ENCODE measurements at regions not wholly inside any gene's neighbourhood (a gene's known extent, or its start where the extent isn't known, plus 50 kb on each side); places are given as distances from the start of the nearest gene placed in this dataset.

DNA sequence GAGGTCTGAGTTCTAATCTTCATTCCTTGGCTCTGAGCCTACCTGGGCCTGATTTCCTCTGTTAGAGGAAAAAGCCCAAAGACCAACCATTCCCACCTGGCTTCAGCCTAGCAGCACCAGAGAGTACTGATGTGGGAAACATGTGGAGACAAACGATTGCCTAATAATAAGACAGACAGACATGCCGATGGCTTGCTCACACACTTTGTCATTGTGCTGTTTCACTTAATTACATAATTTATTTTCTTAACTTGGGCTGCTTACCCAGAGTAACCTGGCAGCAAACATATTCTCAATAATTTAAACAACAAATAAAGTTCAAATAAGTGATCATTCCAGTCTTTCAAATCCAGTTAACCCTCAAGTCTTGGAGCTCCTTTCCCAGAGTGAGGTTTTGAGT lies 83.4 kb downstream of the MAF start:
- no peak overlapping the region for H3K4me3 Mint-ChIP-seq
- H3K9me3 Mint-ChIP-seq: no peaks in the 10 kb centered on the region
- TF ChIP-seq, protein P1, sequence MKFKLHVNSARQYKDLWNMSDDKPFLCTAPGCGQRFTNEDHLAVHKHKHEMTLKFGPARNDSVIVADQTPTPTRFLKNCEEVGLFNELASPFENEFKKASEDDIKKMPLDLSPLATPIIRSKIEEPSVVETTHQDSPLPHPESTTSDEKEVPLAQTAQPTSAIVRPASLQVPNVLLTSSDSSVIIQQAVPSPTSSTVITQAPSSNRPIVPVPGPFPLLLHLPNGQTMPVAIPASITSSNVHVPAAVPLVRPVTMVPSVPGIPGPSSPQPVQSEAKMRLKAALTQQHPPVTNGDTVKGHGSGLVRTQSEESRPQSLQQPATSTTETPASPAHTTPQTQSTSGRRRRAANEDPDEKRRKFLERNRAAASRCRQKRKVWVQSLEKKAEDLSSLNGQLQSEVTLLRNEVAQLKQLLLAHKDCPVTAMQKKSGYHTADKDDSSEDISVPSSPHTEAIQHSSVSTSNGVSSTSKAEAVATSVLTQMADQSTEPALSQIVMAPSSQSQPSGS (CRISPR knock-in tag; IDR thresholded peaks at IDR 0.05; ENCODE audit: borderline replicate concordance, low read depth): no peak
- no peak for TF ChIP-seq FOXP1 (CRISPR knock-in tag; IDR thresholded peaks at IDR 0.05; ENCODE audit: borderline replicate concordance)
- no peak for TF ChIP-seq ETV6 (CRISPR knock-in tag; IDR thresholded peaks at IDR 0.05)
- no peak for TF ChIP-seq ZNF423 (CRISPR knock-in tag; IDR thresholded peaks at IDR 0.05)
- TF ChIP-seq MAX (CRISPR knock-in tag; IDR thresholded peaks at IDR 0.05): no peak
- TF ChIP-seq NR2C2 (CRISPR knock-in tag; IDR thresholded peaks at IDR 0.05): no peak
- TF ChIP-seq, protein P2, sequence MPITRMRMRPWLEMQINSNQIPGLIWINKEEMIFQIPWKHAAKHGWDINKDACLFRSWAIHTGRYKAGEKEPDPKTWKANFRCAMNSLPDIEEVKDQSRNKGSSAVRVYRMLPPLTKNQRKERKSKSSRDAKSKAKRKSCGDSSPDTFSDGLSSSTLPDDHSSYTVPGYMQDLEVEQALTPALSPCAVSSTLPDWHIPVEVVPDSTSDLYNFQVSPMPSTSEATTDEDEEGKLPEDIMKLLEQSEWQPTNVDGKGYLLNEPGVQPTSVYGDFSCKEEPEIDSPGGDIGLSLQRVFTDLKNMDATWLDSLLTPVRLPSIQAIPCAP (CRISPR knock-in tag; IDR thresholded peaks at IDR 0.05): no peak
- TF ChIP-seq ZMAT4 (CRISPR knock-in tag; IDR thresholded peaks at IDR 0.05): no peak
- H3K27ac Mint-ChIP-seq: no peak overlapping the region
- H3K36me3 Mint-ChIP-seq: no peaks in the 10 kb centered on the region
- H3K27me3 Mint-ChIP-seq (ENCODE audit: low read depth): no peaks in the 10 kb centered on the region
- ChIA-PET POLR2A (no interaction called here), CTCF (no interaction called here)
- DNase-seq (ENCODE audit: low spot score): no peak
- no peaks in the 10 kb centered on the region; the same call in 1 of the 2 replicates for H3K4me1 Mint-ChIP-seq
- ATAC-seq: no peak

DNA sequence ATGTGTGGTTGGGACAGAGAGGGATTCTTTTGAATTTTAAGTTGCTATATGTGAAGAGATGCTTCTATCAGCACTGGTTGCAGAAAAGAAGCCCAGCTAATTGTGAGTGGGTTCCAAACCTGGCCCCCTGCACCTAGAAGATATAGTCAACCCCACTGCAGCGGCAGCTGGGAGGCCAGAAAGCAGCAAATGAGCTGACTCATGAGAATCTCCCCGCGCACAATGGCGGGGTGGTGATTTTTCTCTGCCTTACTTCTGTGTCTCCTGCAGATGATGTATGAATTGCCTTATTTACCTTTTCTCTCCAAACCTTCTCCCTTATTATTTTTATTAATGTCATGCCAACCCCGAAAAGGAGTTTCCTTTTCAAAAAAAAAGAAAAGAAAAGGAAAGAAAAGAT lies 89.7 kb downstream of the MAF start:
- POLR2A ChIA-PET: no interaction called here
- CTCF ChIA-PET: no interaction called here
- no peaks in the 10 kb centered on the region for H3K36me3 Mint-ChIP-seq
- DNase-seq (ENCODE audit: low spot score) (no peak), ATAC-seq (no peak)
- H3K27ac Mint-ChIP-seq: no peak overlapping the region
- TF ChIP-seq TCF7 (CRISPR knock-in tag; IDR thresholded peaks at IDR 0.05; ENCODE audit: low read depth): no peak
- no peak for TF ChIP-seq SMAD4 (CRISPR knock-in tag; IDR thresholded peaks at IDR 0.05)
- TF ChIP-seq SMAD3 (CRISPR knock-in tag; IDR thresholded peaks at IDR 0.05; ENCODE audit: borderline replicate concordance): no peak
- TF ChIP-seq FOXP1 (CRISPR knock-in tag; IDR thresholded peaks at IDR 0.05; ENCODE audit: borderline replicate concordance): no peak
- H3K4me1 Mint-ChIP-seq: peaks cover 3% of the 10 kb centered on the region; the same call in 1 of the 2 replicates
- H3K4me3 Mint-ChIP-seq: no peak overlapping the region
- H3K9me3 Mint-ChIP-seq: no peaks in the 10 kb centered on the region
- no peaks in the 10 kb centered on the region for H3K27me3 Mint-ChIP-seq (ENCODE audit: low read depth)

DNA sequence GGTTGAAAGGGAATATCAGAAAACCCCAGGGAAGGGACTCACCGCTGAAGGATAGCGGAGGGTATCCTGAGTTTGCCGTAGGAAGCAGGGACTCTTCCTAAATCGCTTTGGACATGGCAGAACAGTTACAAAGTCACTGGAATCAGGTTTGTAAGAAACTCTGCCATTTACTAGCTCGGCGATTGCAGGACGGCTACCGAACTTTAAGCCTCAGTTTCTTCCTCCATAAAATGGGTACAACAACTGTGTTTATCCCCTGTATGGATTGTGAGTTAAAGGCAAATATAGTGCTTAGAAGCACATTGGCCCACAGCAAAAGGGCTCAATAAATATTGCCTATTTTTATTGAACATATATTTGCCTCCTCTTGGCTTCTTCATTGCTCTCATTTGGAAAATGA lies 90.6 kb downstream of the MAF start:
- POLR2A ChIA-PET: no interaction called here
- Mint-ChIP-seq H3K27me3 (ENCODE audit: low read depth) (no peaks in the 10 kb centered on the region), H3K4me1 (peaks cover 7% of the 10 kb centered on the region; the same call in 1 of the 2 replicates), H3K27ac (no peak overlapping the region), H3K36me3 (no peaks in the 10 kb centered on the region), H3K9me3 (no peaks in the 10 kb centered on the region), H3K4me3 (no peak overlapping the region)
- CTCF ChIA-PET: no interaction called here
- DNase-seq (ENCODE audit: low spot score) (no peak), ATAC-seq (no peak)
- no peak for TF ChIP-seq ZMAT4 (CRISPR knock-in tag; IDR thresholded peaks at IDR 0.05)
- TF ChIP-seq MAX (CRISPR knock-in tag; IDR thresholded peaks at IDR 0.05): no peak
- TF ChIP-seq CREB1 (CRISPR knock-in tag; IDR thresholded peaks at IDR 0.05): no peak
- no peak for TF ChIP-seq NR2C2 (CRISPR knock-in tag; IDR thresholded peaks at IDR 0.05)
- TF ChIP-seq MLX (CRISPR knock-in tag; IDR thresholded peaks at IDR 0.05): no peak
- no peak for TF ChIP-seq SMAD3 (CRISPR knock-in tag; IDR thresholded peaks at IDR 0.05; ENCODE audit: borderline replicate concordance)
- no peak for TF ChIP-seq TEAD4 (CRISPR knock-in tag; IDR thresholded peaks at IDR 0.05)
- TF ChIP-seq ZNF232 (CRISPR knock-in tag; IDR thresholded peaks at IDR 0.05): no peak
- no peak for TF ChIP-seq E2F5 (CRISPR knock-in tag; IDR thresholded peaks at IDR 0.05)
- no peak for TF ChIP-seq GRHL2 (CRISPR knock-in tag; IDR thresholded peaks at IDR 0.05; ENCODE audit: insufficient replicate concordance, severe bottlenecking)
- TF ChIP-seq CBFB (CRISPR knock-in tag; IDR thresholded peaks at IDR 0.05; ENCODE audit: low read depth): no peak
- TF ChIP-seq ARID4B (CRISPR knock-in tag; IDR thresholded peaks at IDR 0.05; ENCODE audit: borderline replicate concordance): no peak
- TF ChIP-seq ZNF138 (CRISPR knock-in tag; conservative IDR thresholded peaks at IDR 0.05): no peak
- no peak for TF ChIP-seq SP1 (CRISPR knock-in tag; conservative IDR thresholded peaks at IDR 0.05)
- TF ChIP-seq, protein P2 (CRISPR knock-in tag; IDR thresholded peaks at IDR 0.05): no peak
